ENCODE measurements at regions not wholly inside any gene's neighbourhood (a gene's known extent, or its start where the extent isn't known, plus 50 kb on each side); places are given as distances from the start of the nearest gene placed in this dataset.
A peak's percentile ranks its signal among the peaks of the same experiment; 100 is the strongest.

DNA sequence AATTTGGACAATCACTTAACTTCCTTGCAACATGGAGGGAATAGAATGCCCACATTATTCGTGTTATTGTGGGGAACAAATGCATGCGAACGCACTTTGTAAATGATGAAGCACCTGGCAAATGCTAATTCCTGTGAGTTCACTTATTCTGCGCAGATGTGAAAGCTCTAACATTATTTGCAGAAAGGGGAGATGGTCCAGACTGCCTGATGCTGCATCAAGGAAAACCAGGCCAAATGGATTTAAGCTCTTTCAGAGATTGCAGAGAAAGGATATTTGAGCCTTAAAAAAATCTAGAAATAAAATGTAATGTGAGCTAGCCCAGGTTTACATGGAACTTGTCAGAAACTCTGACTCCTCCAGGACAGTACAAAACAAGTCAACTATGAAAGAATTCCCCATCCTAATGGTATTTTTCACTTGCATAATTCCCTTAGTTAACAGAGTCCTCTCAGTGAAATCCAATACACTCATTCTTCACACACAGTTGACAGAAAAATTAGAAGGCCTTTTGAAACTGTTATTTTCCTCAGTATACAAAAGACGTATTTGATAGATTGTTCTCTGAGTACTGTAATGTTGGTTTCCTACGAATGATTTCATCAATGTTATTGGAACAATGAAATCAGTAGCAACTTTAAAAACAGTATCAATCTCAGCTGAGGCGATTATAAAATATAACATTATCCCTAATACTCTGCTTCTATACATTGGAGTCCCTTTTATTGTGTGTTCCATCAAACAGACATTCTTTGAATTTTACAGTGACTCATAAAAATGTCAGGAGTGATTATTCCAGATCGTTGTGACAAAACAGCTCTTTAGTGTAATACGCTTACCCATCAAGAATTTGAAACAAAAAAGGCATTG is 136.3 kb upstream of the ANK3 start:
- TF ChIP-seq, protein P1, sequence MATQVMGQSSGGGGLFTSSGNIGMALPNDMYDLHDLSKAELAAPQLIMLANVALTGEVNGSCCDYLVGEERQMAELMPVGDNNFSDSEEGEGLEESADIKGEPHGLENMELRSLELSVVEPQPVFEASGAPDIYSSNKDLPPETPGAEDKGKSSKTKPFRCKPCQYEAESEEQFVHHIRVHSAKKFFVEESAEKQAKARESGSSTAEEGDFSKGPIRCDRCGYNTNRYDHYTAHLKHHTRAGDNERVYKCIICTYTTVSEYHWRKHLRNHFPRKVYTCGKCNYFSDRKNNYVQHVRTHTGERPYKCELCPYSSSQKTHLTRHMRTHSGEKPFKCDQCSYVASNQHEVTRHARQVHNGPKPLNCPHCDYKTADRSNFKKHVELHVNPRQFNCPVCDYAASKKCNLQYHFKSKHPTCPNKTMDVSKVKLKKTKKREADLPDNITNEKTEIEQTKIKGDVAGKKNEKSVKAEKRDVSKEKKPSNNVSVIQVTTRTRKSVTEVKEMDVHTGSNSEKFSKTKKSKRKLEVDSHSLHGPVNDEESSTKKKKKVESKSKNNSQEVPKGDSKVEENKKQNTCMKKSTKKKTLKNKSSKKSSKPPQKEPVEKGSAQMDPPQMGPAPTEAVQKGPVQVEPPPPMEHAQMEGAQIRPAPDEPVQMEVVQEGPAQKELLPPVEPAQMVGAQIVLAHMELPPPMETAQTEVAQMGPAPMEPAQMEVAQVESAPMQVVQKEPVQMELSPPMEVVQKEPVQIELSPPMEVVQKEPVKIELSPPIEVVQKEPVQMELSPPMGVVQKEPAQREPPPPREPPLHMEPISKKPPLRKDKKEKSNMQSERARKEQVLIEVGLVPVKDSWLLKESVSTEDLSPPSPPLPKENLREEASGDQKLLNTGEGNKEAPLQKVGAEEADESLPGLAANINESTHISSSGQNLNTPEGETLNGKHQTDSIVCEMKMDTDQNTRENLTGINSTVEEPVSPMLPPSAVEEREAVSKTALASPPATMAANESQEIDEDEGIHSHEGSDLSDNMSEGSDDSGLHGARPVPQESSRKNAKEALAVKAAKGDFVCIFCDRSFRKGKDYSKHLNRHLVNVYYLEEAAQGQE (IDR thresholded peaks at IDR 0.05; ENCODE audit: low read depth): no peak
- TF ChIP-seq CEBPB (IDR thresholded peaks at IDR 0.05): peak; percentile 37; the same call in 1 of the 2 replicates
- TF ChIP-seq RAD21 (IDR thresholded peaks at IDR 0.05; ENCODE audit: low read depth): no peak
- no peak for TF ChIP-seq ZBTB7A (IDR thresholded peaks at IDR 0.05; ENCODE audit: low read depth)
- TF ChIP-seq, protein P2, sequence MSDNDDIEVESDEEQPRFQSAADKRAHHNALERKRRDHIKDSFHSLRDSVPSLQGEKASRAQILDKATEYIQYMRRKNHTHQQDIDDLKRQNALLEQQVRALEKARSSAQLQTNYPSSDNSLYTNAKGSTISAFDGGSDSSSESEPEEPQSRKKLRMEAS (IDR thresholded peaks at IDR 0.05): no peak
- TF ChIP-seq EGR1 (IDR thresholded peaks at IDR 0.05): no peak
- TF ChIP-seq, protein P3, sequence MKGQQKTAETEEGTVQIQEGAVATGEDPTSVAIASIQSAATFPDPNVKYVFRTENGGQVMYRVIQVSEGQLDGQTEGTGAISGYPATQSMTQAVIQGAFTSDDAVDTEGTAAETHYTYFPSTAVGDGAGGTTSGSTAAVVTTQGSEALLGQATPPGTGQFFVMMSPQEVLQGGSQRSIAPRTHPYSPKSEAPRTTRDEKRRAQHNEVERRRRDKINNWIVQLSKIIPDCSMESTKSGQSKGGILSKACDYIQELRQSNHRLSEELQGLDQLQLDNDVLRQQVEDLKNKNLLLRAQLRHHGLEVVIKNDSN (IDR thresholded peaks at IDR 0.05): no peak
- no peak for TF ChIP-seq NFIC (IDR thresholded peaks at IDR 0.05)
- TF ChIP-seq EP300 (IDR thresholded peaks at IDR 0.05; ENCODE audit: borderline replicate concordance): peak; percentile 23; the same call in 1 of the 2 replicates
- TF ChIP-seq TEAD4 (IDR thresholded peaks at IDR 0.05): peak; percentile 69
- no peak for TF ChIP-seq CREB1 (IDR thresholded peaks at IDR 0.05; ENCODE audit: low read depth)
- no peak for TF ChIP-seq FOXM1 (IDR thresholded peaks at IDR 0.05; ENCODE audit: borderline replicate concordance, low read depth)
- TF ChIP-seq YY1 (IDR thresholded peaks at IDR 0.05; ENCODE audit: low read depth): no peak
- no peak for TF ChIP-seq TCF12 (IDR thresholded peaks at IDR 0.05; ENCODE audit: low read depth)

DNA sequence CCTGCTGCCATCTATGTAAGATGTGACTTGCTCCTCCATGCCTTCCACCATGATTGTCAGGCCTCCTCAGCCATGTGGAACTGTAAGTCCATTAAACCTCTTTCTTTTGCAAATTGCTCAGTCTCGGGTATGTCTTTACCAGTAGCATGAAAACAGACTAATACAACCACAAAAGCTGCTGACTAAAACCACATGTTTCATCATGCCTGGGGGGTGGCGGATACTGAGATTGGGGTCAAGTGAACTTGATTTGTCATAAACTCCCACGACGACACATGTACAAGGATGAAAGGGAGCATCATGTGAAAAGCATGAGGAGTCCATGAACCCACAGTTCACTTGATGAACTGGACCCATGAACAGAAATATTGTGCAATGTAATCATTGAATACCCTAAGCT is 134.9 kb upstream of the ANK3 start:
- TF ChIP-seq EGR1 (IDR thresholded peaks at IDR 0.05) (no peak), NFIC (IDR thresholded peaks at IDR 0.05) (no peak), FOXM1 (IDR thresholded peaks at IDR 0.05; ENCODE audit: borderline replicate concordance, low read depth) (no peak), RAD21 (IDR thresholded peaks at IDR 0.05; ENCODE audit: low read depth) (no peak), TAF1 (IDR thresholded peaks at IDR 0.05; ENCODE audit: low read depth) (no peak), YY1 (IDR thresholded peaks at IDR 0.05; ENCODE audit: low read depth) (no peak), TEAD4 (IDR thresholded peaks at IDR 0.05) (no peak), TCF12 (IDR thresholded peaks at IDR 0.05; ENCODE audit: low read depth) (no peak), CREB1 (IDR thresholded peaks at IDR 0.05; ENCODE audit: low read depth) (no peak), ZBTB7A (IDR thresholded peaks at IDR 0.05; ENCODE audit: low read depth) (no peak), EP300 (IDR thresholded peaks at IDR 0.05; ENCODE audit: borderline replicate concordance) (no peak), CEBPB (IDR thresholded peaks at IDR 0.05) (no peak)
- TF ChIP-seq, protein P1 (IDR thresholded peaks at IDR 0.05; ENCODE audit: low read depth): no peak
- TF ChIP-seq, protein P2 (IDR thresholded peaks at IDR 0.05): no peak
- TF ChIP-seq, protein P3 (IDR thresholded peaks at IDR 0.05): no peak

DNA sequence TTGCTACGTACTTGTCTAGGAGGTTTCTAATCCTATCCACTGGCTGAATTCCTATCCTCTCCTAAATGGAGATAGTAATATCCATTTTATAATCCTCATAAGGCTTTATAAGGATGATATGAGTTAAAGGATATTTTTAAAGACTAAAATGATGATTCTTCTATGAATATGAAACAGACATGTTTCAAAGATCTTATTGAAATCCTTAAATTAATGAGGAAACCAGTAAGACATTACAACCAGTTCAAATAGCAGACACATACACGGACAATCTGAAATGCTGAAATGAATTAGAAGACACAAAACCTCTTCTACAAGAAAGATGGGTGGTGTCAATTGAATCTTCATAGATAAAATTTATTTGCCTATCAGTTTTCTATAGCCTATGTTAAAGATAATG is 132.9 kb upstream of the ANK3 start:
- TF ChIP-seq FOXM1 (IDR thresholded peaks at IDR 0.05; ENCODE audit: borderline replicate concordance, low read depth): no peak
- TF ChIP-seq, protein P2 (IDR thresholded peaks at IDR 0.05): no peak
- TF ChIP-seq, protein P3 (IDR thresholded peaks at IDR 0.05): no peak
- no peak for TF ChIP-seq TEAD4 (IDR thresholded peaks at IDR 0.05)
- TF ChIP-seq, protein P1 (IDR thresholded peaks at IDR 0.05; ENCODE audit: low read depth): no peak
- TF ChIP-seq RAD21 (IDR thresholded peaks at IDR 0.05; ENCODE audit: low read depth): no peak
- no peak for TF ChIP-seq CEBPB (IDR thresholded peaks at IDR 0.05)
- no peak for TF ChIP-seq NFIC (IDR thresholded peaks at IDR 0.05)
- TF ChIP-seq YY1 (IDR thresholded peaks at IDR 0.05; ENCODE audit: low read depth): no peak
